ENCODE measurements at regions not wholly inside any gene's neighbourhood (a gene's known extent, or its start where the extent isn't known, plus 50 kb on each side); places are given as distances from the start of the nearest gene placed in this dataset.
"Not testable (repeated sequence)": the region's sequence is repeated elsewhere in the genome, so short reads cannot be mapped to it uniquely, and the experiment has no call there.

DNA sequence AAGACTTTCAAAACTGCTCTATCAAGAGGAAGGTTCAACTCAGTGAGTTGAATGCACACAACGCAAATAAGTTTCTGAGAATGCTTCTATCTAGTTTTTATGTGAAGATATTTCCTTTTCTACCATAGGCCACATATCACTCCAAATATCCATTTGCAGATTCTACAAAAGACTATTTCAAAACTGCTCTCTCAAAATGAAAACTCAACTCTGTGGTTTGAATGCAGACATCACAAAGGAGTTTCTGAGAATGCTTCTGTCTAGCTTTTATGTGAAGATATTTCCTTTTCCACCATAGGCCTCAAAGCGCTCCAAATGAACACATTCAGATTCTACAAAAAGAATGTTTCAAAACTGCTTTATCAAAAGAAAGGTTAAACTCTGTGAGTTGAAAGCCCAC lies 1093.1 kb upstream of the DEFB115 start:
- DNase-seq (ENCODE audit: low read depth in 2 of 3, low spot score in 2 of 3) = not testable (repeated sequence)

DNA sequence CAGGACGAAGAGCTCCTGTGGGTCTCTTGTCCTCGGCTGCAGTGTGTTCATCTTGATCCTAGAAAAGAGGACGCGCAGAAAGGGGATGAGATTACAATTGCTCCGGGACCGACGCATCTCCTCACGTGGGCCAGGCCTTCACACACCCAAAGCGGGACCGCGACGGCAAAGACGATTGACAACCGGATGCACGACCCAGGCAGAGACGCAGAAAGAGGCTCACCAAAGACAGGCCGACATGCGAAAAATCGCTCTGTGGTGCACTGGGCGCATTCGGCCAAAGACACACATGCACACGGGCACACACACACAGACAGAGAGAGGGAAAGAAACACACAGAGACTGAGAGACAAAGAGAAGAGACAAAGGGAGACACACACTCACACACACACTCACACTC lies 1089.9 kb upstream of the DEFB115 start:
- DNase-seq (ENCODE audit: low read depth in 2 of 3, low spot score in 2 of 3) = no peak

DNA sequence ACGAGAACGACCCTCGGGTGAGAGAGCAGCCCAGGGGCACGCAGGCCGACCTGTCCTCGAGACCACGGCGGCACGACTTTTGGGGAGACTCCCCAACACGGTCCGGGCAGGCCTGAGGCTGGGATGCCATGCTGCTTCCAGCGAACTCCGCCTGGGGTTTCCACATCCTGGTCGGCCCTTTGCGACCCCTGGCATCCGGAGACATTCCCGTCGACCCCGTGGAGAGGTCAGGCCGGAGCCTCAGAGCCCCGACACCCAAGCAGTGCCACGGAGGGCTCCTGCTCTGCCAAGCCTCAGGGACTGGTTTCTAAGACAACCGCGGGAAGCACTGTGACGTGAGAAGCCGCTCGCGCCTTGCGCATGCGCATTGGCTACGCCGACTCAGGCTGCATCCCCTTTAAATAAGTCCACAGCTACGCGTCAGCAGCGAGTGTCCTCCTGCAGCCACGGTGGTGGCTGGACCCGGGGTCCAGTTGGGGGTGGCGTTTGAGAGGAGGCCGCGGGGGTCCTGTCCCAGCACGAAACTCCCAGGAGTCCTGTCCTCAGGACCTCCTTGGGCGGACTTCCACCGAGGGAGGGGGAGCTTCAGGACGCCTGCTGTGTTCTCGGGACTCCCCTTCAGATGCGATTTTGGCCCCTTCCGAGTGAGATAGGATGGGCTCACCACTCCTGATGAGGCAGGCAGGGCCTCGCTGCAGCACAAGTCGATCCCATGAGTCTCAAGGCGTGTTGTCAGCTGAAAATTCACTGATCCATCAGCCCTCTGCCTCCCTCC lies 1089.3 kb upstream of the DEFB115 start:
- peak in 2 of 3 donors; percentile 26 to 37 for DNase-seq (ENCODE audit: low read depth in 2 of 3, low spot score in 2 of 3)

DNA sequence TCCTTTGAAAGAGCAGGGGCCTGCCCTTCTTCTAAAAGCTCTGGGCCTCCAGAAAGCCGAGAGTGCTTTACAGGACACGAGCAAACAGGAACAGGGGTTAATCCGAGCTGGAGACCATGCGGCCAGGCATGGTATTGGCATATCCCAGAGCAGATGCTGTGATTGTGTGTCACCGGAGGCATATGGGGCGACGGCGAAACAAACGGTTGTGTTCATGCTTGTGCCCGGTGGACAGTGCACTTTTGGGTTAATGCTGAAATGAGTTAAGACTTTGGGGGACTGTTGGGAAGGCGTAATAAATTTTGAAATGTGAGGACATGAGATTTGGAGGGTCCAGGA lies 1088.7 kb upstream of the DEFB115 start:
- DNase-seq (ENCODE audit: low read depth in 2 of 3, low spot score in 2 of 3) = no peak

DNA sequence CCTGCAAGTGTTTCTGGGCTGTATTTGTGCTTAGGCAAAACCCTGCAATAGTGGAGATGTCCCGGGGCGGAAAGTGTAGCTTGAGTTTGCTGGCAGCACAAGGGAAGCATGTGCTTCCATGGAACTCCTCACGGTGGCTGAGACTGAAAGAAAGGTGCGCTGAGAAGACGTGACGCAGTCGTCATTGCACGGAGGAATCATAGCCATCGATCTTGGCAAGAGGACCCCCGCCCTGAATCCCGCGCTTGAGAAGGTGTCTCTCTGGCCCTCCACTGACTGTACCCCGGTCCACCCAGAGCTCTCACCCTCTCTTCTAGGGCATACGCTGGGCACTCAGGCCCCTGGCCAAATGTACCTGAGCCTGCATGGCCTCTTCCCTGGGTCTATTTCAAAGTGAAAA lies 1081.8 kb upstream of the DEFB115 start:
- no peak for DNase-seq (ENCODE audit: low read depth in 2 of 3, low spot score in 2 of 3)

DNA sequence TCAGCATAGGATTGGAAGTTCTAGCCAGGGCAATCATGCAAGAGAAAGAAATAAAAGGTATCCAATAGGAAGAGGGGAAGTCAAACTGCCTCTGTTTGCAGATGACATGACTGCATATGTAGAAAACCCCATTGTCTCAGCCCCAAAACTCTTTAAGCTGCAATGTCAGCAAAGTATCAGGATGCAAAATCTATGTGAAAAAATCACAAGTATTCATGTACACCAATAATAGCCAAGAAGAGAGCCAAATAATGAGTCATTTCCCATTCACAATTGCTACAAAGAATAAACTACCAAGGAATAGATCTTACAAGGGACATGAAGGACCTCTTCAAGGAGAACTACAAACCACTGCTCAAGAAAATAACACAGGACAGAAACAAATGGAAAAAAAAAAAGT lies 1074.3 kb upstream of the DEFB115 start:
- not testable (repeated sequence) for DNase-seq (ENCODE audit: low read depth in 2 of 3, low spot score in 2 of 3)

DNA sequence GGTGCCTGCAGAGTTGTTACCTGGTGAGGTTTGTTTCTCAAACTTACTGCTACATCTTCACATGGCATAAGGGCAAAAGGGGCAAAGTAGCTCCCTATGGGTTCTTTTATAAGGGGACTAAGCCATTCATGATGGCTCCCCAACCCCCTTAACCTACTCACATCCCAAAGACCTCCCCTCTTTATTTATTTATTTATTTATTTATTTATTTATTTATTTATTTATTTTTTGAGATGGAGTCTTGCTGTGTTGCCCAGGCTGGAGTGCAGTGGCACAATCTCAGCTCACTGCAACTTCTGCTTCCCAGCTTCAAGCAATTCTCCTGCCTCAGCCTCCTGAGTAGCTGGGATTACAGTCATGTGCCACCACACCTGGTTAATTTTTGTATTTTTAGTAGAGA lies 1065.7 kb upstream of the DEFB115 start:
- DNase-seq (ENCODE audit: low read depth in 2 of 3, low spot score in 2 of 3) = not testable (repeated sequence)

DNA sequence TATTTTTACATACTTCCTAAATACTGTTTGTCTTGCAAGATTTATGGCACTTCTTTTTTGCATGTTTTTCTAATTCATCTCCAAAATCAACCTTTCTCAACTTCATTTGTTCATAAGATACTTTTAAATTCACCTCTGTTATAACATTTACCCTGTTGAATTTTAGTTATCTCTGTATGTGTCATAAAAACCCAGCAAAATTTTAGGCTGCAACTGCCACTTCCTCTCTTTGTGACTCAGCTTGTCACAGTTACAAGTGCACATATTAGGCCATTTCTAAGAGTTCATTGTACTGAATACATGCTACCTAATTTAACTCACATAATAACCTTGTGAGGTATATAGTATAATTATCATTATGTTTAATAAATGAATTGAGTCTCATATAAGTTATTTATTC lies 1023.0 kb upstream of the DEFB115 start:
- peak in 2 of 3 donors; percentile 13 to 60 for DNase-seq (ENCODE audit: low read depth in 2 of 3, low spot score in 2 of 3)

DNA sequence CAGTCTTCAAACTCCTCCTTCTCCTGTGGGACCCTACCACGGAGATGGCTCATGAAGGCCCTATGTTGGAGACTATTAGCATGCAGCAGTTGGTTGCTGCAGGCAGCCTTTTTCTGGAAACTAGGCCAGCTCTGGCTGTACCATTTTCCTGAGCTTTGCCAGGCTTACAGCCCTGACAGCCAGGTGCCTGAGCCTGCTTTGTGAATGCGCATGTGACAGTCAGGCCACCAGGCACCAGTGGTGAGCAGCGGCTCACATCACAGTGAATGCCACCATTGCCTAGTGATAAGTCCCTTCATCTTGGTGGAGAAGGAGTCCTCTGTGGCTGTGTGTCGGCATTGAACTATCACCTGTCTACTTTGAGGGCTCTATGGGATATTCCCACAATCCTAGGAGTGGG lies 982.4 kb upstream of the DEFB115 start:
- not testable (repeated sequence) for DNase-seq (ENCODE audit: low read depth in 2 of 3, low spot score in 2 of 3)

DNA sequence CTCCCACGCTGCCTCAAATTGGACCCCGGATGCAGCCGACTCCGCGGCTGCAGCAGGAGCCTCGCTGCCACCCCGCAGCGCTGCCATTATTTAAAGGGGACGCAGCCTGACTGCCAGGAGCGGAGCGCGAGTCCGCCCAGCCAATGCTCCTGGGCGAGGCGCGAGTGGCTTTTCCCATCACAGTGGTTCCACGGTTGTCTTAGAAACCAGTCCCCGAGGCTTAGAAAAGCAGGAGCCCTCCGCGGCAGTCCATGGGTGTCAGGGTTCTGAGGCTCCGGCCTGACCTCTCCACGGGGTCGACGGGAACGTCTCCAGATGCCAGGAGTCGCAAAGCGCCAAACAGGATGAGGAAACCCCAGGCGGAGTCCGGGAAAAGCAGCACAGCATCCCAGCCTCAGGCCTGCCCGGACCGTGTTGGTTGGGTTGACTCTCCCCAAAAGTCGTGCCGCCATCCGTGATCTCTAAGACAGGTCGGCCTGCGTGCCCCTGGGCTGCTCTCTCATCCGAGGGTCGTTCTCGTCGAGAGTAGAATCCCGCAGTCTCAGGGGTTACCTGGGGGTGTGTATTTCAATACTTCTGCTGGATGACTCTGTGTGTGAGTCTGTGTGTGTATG lies 975.8 kb upstream of the DEFB115 start:
- DNase-seq (ENCODE audit: low read depth in 2 of 3, low spot score in 2 of 3) = no peak

DNA sequence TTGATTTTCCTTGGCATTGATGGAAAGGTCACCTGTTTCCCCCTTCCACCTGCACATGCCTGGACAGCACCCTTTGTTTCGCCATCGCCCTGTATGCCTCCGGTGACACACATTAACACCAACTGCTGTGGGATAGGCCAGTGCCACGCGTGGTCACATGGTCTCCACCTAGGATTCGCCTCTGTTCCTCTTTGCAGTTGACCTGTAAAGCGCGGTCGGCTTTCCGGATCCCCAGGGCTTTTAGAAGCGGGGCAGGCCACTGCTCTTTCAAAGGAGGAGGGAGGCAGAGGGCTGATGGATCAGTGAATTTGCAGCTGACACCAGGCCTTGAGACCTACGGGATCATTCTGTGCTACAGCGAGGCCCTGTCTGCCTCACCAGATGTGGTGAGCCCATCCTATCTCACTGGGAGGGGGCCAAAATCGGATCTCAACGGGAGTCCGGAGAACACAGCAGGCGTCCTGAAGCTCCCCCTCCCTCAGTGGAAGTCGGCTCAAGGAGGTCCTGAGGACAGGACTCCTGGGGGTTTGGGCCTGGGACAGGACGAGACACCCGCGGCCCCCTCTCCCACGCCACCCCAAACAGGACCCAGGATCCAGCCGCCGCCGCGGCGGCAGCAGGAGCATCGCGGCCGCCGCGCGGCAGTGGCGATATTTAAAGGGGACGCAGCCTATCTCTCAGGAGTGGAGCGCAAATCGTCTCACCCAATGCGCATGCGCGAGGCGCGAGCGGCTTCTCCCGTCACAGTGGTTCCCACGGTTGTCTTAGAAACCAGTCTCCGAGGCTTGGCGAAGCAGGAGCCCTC lies 973.8 kb upstream of the DEFB115 start:
- peak; percentile 50 to 84 (median 67) for DNase-seq (ENCODE audit: low read depth in 2 of 3, low spot score in 2 of 3)

DNA sequence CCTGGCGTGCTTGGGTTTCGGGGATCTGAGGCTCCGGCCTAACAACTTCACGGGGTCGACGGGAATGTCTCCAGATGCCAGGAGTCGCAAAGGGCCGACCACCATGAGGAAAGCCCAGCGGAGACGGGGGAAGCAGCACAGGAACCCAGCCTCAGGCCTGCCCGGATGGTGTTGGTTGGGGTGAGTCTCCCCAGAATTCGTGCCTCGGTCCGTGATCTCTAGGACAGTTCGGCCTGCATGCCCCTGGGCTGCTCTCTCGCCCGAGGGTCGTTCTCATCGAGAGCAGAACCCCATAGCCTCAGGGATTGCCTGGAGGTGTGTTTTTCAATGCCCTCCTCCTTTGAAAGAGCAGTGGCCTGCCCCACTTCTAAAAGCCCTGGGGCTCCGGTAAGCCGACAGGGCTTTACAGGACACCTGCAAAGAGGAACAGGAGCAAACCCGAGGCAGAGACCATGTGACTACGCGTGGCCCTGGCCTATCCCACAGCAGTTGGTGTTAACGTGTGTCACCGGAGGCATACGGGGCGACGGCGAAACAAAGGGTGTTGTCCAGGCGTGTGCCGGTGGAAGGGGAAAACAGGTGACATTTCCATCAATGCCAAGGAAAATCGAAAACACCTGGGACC lies 973.1 kb upstream of the DEFB115 start:
- no peak for DNase-seq (ENCODE audit: low read depth in 2 of 3, low spot score in 2 of 3)

DNA sequence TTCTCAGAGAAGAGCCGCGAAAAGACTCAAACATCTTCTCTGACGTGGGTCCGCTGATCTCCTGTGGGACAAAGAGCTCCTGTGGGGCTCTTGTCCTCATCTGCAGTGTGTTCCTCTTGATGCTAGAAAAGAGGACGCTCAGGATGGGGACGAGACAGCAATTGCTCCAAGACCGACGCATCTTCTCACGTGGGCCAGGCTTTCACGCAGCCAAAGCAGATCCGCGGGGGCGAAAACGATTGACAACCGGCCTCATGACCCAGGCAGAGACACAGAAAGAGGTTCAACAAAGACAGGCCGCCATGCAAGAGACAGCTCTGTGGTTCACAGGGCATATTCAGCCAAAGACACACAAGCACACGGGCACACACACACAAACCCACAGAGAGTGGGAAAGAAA lies 971.8 kb upstream of the DEFB115 start:
- DNase-seq (ENCODE audit: low read depth in 2 of 3, low spot score in 2 of 3) = no peak

DNA sequence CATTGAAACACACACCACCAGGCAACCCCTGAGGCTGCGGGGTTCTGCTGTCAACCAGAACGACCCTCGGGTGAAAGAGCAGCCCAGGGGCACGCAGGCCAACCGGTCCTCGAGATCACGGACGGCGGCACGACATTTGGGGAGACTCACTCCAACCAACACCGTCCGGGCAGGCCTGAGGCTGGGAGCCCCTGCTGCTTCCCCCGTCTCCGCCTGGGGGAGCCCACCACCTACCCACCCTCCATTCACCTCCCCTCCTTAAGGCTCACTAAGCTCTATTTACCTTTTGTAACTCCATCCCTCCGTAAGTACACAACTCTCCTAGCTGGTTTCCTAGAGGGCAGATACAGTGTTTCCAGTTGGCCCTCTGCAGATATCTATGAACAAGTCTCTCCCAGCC lies 971.3 kb upstream of the DEFB115 start:
- DNase-seq (ENCODE audit: low read depth in 2 of 3, low spot score in 2 of 3) = no peak

DNA sequence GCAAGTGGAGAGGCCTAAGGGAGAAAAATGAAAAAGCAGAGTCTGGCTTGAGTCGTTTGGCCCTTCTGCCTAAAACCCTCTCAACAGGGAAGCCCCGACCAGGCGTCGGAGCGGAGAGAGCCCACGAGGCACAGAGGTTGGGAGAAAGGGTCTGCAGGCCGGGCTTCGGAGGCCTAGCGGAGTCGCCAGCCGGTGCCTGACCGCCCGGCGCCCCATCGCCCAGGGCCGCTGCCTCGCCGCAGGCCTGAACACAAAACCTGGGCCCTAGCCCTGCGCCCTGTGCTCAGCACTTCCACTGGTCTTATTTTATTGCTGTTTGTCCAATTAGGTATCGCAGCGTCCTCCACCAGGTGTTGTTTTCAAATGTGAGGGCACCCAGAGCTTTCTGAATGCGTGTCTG lies 970.0 kb upstream of the DEFB115 start:
- not testable (repeated sequence) for DNase-seq (ENCODE audit: low read depth in 2 of 3, low spot score in 2 of 3)

DNA sequence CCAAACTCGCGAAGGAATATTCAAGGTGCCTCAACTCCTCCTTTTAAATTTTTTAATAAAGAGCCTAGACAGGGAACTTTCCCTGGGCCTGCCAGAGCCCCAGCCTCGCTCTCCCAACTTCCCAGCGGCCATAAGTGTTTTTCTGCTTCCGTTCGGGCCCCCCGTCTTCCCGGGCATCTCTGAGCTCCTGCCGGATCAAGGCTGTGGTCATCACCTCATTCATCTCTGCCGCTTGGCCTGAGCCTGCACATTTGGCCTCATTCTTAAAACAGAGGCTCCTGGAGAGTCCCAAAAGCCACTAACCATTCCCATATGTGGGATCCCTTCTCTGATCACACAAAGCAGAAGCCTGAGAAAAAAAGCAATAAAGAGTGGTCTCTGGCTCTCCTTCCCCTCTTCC lies 969.1 kb upstream of the DEFB115 start:
- DNase-seq (ENCODE audit: low read depth in 2 of 3, low spot score in 2 of 3) = no peak

DNA sequence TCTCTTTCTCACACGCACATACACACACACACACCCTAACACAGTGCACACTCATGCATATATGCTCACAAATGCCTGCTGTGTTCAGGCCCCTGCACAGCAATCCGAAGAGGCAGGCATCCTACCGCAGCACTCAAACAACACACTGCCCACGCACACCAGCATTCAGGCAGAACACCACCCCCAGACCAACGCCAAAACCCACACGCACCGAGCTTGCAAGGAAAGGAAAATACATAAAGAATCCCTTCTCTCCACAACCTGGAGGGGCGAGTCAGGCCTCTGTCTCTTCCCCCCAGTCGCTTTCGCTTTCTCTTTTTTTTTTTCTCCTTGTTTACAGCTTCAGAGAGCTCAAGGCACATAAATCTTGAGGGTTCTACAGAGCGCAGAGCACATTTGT lies 968.4 kb upstream of the DEFB115 start:
- DNase-seq (ENCODE audit: low read depth in 2 of 3, low spot score in 2 of 3) = peak in 2 of 3 donors; percentile 46 to 62

DNA sequence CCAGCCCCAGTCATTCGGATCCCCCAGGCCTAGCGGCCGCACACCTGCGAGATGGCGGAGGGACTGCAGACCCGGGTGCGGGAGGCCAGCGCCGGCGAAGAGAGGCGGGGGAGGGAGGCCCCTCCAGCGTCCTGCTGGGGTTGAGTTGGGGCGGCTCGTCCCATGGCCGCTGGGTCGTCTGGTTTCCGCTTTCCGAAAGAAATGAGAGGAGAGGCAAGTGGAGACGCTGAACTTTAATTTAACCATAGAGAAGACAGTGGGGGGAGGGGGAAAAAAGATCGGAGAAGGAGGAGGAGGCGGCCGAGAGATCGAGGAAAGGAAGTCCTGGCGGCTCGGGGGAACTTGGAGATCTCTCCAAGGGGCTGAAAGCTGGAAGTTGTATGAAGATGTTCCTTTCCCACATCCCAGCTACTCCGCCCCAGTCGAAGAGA lies 967.7 kb upstream of the DEFB115 start:
- peak in 1 of 3 donors; percentile 40 for DNase-seq (ENCODE audit: low read depth in 2 of 3, low spot score in 2 of 3)

DNA sequence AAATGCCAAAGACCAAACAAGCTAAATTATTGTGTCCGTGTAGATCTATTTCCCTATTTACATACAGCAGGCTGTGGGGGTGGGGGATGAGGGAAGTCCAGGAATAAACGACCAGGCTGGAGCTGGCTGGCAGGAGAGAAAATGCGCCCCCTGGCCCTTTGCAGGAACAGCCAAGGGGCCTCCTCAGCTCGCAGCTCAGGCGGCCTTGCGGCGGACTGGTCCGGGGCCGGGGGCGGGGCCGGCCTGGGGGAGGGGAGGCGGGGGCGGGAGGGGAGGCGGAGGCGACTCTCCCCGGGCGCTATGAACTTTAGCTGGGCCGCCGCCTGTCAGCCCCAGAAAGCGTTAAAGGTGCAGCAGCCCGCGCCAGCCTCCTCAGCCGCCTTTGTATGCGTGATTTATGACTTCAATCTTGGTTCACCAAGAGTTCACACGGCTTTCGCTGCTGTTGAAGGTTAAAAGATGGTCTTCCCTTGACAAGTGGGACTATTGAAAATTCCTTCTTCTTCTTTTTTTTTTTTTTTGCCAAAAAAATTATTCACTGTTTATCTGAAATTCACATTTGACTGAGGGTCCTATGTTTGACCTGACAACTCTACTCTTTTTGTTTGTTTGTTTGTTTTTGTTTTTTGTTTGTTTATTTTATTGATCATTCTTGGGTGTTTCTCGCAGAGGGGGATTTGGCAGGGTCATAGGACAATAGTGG lies 967.0 kb upstream of the DEFB115 start:
- peak in 2 of 3 donors; percentile 68 to 73 for DNase-seq (ENCODE audit: low read depth in 2 of 3, low spot score in 2 of 3)

DNA sequence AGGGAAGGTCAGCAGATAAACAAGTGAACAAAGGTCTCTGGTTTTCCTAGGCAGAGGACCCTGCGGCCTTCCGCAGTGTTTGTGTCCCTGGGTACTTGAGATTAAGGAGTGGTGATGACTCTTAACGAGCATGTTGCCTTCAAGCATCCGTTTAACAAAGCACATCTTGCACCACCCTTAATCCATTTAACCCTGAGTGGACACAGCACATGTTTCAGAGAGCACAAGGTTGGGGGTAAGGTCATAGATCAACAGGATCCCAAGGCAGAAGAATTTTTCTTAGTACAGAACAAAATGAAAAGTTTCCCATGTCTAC lies 966.4 kb upstream of the DEFB115 start:
- DNase-seq (ENCODE audit: low read depth in 2 of 3, low spot score in 2 of 3) = not testable (repeated sequence)

DNA sequence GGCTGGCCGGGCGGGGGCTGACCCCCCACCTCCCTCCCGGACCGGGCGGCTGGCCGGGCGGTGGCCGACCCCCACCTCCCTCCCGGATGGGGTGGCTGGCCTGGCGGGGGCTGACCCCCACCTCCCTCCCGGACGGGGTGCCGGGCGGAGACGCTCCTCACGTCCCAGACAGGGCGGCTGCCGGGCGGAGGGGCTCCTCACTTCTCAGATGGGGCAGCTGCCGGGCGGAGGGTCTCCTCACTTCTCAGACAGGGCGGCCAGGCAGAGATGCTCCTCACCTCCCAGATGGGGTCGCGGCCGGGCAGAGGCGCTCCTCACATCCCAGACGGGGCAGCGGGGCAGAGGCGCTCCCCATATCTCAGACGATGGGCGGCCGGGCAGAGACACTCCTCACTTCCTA lies 965.8 kb upstream of the DEFB115 start:
- DNase-seq (ENCODE audit: low read depth in 2 of 3, low spot score in 2 of 3) = not testable (repeated sequence)

Data from hematopoietic multipotent progenitor cell (in vitro differentiated cells).